ENCODE measurements at regions not wholly inside any gene's neighbourhood (a gene's known extent, or its start where the extent isn't known, plus 50 kb on each side); places are given as distances from the start of the nearest gene placed in this dataset.

GRCh38 chr2:11967946-11968465 lies 221.6 kb downstream of the LPIN1 start (continued):
- TF ChIP-seq REST (IDR thresholded peaks at IDR 0.05): no peak
- TF ChIP-seq EHF (CRISPR knock-in tag; IDR thresholded peaks at IDR 0.05): no peak
- TF ChIP-seq ZC3H11A (IDR thresholded peaks at IDR 0.05): no peak

- Histone ChIP-seq H3K4me3 (no peak overlapping the region), H3K4me1 (no peaks in the 10 kb centered on the region), H3K9me3 (0 out of 3 replicates have a peak, but pooled peaks cover 2% of the 10 kb centered on the region), H3K27ac (no peak overlapping the region), H3K4me2 (no peak overlapping the region)
- ATAC-seq (no peak), DNase-seq (ENCODE audit: low read depth in 1 of 2, low spot score in 1 of 2) (no peak), FAIRE-seq (no peak)
- CTCF ChIA-PET: no interaction called here
- WGBS (ENCODE audit: missing lambda C conversion rate): 16% methylated on average over 5 of the region's 5 CpGs
- POLR2A ChIA-PET: no interaction called here
- no peak for TF ChIP-seq SREBF2 (IDR thresholded peaks at IDR 0.05)
- TF ChIP-seq POLR2A (IDR thresholded peaks at IDR 0.05; ENCODE audit: low read length): no peak
- no peak for TF ChIP-seq MYC (IDR thresholded peaks at IDR 0.05; ENCODE audit: borderline replicate concordance, low read length)
- no peak for TF ChIP-seq MAZ (IDR thresholded peaks at IDR 0.05; ENCODE audit: borderline replicate concordance, low read depth, low read length)
- TF ChIP-seq ZFP36 (IDR thresholded peaks at IDR 0.05; ENCODE audit: borderline replicate concordance, partially characterized antibody): no peak
- no peak for TF ChIP-seq KDM1A (IDR thresholded peaks at IDR 0.05; ENCODE audit: low read depth)
- no peak for TF ChIP-seq ATOH8 (CRISPR knock-in tag; IDR thresholded peaks at IDR 0.05; ENCODE audit: low read depth)
- no peak for TF ChIP-seq USF2 (IDR thresholded peaks at IDR 0.05)
- TF ChIP-seq JUNB (IDR thresholded peaks at IDR 0.05): no peak
- no peak for TF ChIP-seq RFX5 (IDR thresholded peaks at IDR 0.05)
- TF ChIP-seq ZSCAN20 (CRISPR knock-in tag; IDR thresholded peaks at IDR 0.05): no peak
- TF ChIP-seq GATA3 (IDR thresholded peaks at IDR 0.05; ENCODE audit: borderline replicate concordance): no peak
- no peak for TF ChIP-seq JUN (IDR thresholded peaks at IDR 0.05)
- no peak for TF ChIP-seq PHF8 (IDR thresholded peaks at IDR 0.05; ENCODE audit: borderline replicate concordance, low read depth)
Observed at GRCh38 chr2:11968521-11968920, 222.1 kb downstream of the LPIN1 start.

- FAIRE-seq (no peak), ATAC-seq (no peak), DNase-seq (ENCODE audit: low read depth in 1 of 2, low spot score in 1 of 2) (no peak)
- Histone ChIP-seq H3K4me1 (no peaks in the 10 kb centered on the region), H3K4me2 (no peak overlapping the region), H3K9me3 (0 out of 3 replicates have a peak, but pooled peaks cover 10% of the 10 kb centered on the region), H3K27ac (no peak overlapping the region), H3K4me3 (no peak overlapping the region)
- ChIA-PET POLR2A (interaction anchor here (0.5 kb wide), 1 partner anchor 261 kb away, joined by 5 read pairs; no protein-coding TSS in a partner anchor), CTCF (interaction anchor here (0.6 to 1.1 kb wide), 2 partner anchors 698 to 748 kb away, joined by 3 to 4 read pairs; no protein-coding TSS in a partner anchor)
- no peak for TF ChIP-seq ELK1 (IDR thresholded peaks at IDR 0.05; ENCODE audit: low read depth, low read length)
- TF ChIP-seq RNF2 (IDR thresholded peaks at IDR 0.05; ENCODE audit: borderline replicate concordance, low read depth): no peak
- 5% methylated on average over 1 of the region's 1 CpG for WGBS (ENCODE audit: missing lambda C conversion rate)
Observed at GRCh38 chr2:11969774-11970173, 223.3 kb downstream of the LPIN1 start.

Data from A549 (cell line).